ENCODE measurements at regions not wholly inside any gene's neighbourhood (a gene's known extent, or its start where the extent isn't known, plus 50 kb on each side); places are given as distances from the start of the nearest gene placed in this dataset.

- H3K36me3 Mint-ChIP-seq (ENCODE audit: low read depth), result no peaks in the 10 kb centered on the region
- no peak overlapping the region for H3K4me3 Mint-ChIP-seq
- no peaks in the 10 kb centered on the region for H3K4me1 Mint-ChIP-seq
- no peaks in the 10 kb centered on the region for H3K9me3 Mint-ChIP-seq
- no peak for TF ChIP-seq CTCF (IDR thresholded peaks at IDR 0.05; ENCODE audit: unreplicated experiment in 3 of 3)
- H3K27me3 Mint-ChIP-seq (ENCODE audit: low read depth), result peaks cover 3% of the 10 kb centered on the region
- H3K27ac Mint-ChIP-seq, result no peak overlapping the region
Observed at GRCh38 chr2:48066000-48066399, 159.7 kb upstream of the FBXO11 start.

GRCh38 chr2:48069769-48070168, 163.5 kb upstream of the FBXO11 start:
- no peak for TF ChIP-seq CTCF (IDR thresholded peaks at IDR 0.05; ENCODE audit: unreplicated experiment in 3 of 3)
- H3K4me3 Mint-ChIP-seq, result no peak overlapping the region
- H3K4me1 Mint-ChIP-seq, result no peaks in the 10 kb centered on the region
- peaks cover 4% of the 10 kb centered on the region for H3K27me3 Mint-ChIP-seq (ENCODE audit: low read depth)
- no peak overlapping the region for H3K27ac Mint-ChIP-seq
- H3K36me3 Mint-ChIP-seq (ENCODE audit: low read depth), result no peaks in the 10 kb centered on the region
- H3K9me3 Mint-ChIP-seq, result no peaks in the 10 kb centered on the region

GRCh38 chr2:48070415-48070814, 164.1 kb upstream of the FBXO11 start:
- Mint-ChIP-seq H3K27me3 (ENCODE audit: low read depth) (peaks cover 4% of the 10 kb centered on the region), H3K27ac (no peak overlapping the region), H3K4me3 (no peak overlapping the region), H3K36me3 (ENCODE audit: low read depth) (no peaks in the 10 kb centered on the region), H3K9me3 (no peaks in the 10 kb centered on the region), H3K4me1 (no peaks in the 10 kb centered on the region)
- no peak for TF ChIP-seq CTCF (IDR thresholded peaks at IDR 0.05; ENCODE audit: unreplicated experiment in 3 of 3)

GRCh38 chr2:48072583-48072982, 166.3 kb upstream of the FBXO11 start:
- H3K27me3 Mint-ChIP-seq (ENCODE audit: low read depth), result peaks cover 8% of the 10 kb centered on the region
- H3K9me3 Mint-ChIP-seq, result no peaks in the 10 kb centered on the region
- no peak overlapping the region for H3K27ac Mint-ChIP-seq
- no peak overlapping the region for H3K4me3 Mint-ChIP-seq
- no peaks in the 10 kb centered on the region for H3K4me1 Mint-ChIP-seq
- TF ChIP-seq CTCF (IDR thresholded peaks at IDR 0.05; ENCODE audit: unreplicated experiment in 3 of 3), result no peak
- no peaks in the 10 kb centered on the region for H3K36me3 Mint-ChIP-seq (ENCODE audit: low read depth)

GRCh38 chr2:48075631-48076030, 169.3 kb upstream of the FBXO11 start:
- peaks cover 9% of the 10 kb centered on the region for H3K27me3 Mint-ChIP-seq (ENCODE audit: low read depth)
- H3K4me1 Mint-ChIP-seq, result no peaks in the 10 kb centered on the region
- no peak overlapping the region for H3K4me3 Mint-ChIP-seq
- no peaks in the 10 kb centered on the region for H3K9me3 Mint-ChIP-seq
- no peak overlapping the region for H3K27ac Mint-ChIP-seq
- H3K36me3 Mint-ChIP-seq (ENCODE audit: low read depth), result no peaks in the 10 kb centered on the region
- TF ChIP-seq CTCF (IDR thresholded peaks at IDR 0.05; ENCODE audit: unreplicated experiment in 3 of 3), result no peak

- no peak for TF ChIP-seq CTCF (IDR thresholded peaks at IDR 0.05; ENCODE audit: unreplicated experiment in 3 of 3)
- no peaks in the 10 kb centered on the region for H3K4me1 Mint-ChIP-seq
- peaks cover 5% of the 10 kb centered on the region for H3K27me3 Mint-ChIP-seq (ENCODE audit: low read depth)
- no peak overlapping the region for H3K4me3 Mint-ChIP-seq
- H3K36me3 Mint-ChIP-seq (ENCODE audit: low read depth), result no peaks in the 10 kb centered on the region
- H3K27ac Mint-ChIP-seq, result no peak overlapping the region
- peaks cover 2% of the 10 kb centered on the region for H3K9me3 Mint-ChIP-seq
Observed at GRCh38 chr2:48080534-48081316, 174.4 kb upstream of the FBXO11 start.
